Cardiac fibroblast (primary cell): ENCODE measurements at regions not wholly inside any gene's neighbourhood (a gene's known extent, or its start where the extent isn't known, plus 50 kb on each side); places are given as distances from the start of the nearest gene placed in this dataset.
"Not testable (repeated sequence)": the region's sequence is repeated elsewhere in the genome, so short reads cannot be mapped to it uniquely, and the experiment has no call there.

Source experiments
- DNase-seq, 2 donors: peaks; one replicate each; pipeline versions ENCODE4 v3.0.0 to v3.0.0-alpha.2; 2010; ENCODE audit warnings: low read depth in 2 of 2
- H3K4me3 ChIP-seq, 2 donors: replicated peaks in 1 of 2; 1 replicate in 1 of 2; 2 replicates in 1 of 2; pipeline ENCODE4 v1.5.1; 2011; ENCODE audit warnings: low read depth in 2 of 2, low read length in 2 of 2, mild to moderate bottlenecking in 2 of 2, moderate library complexity in 1 of 2
- CTCF ChIP-seq: IDR thresholded peaks from one replicate; pipeline ENCODE4 v1.5.1; 2011; ENCODE audit warnings: low read depth, mild to moderate bottlenecking, low read length, inconsistent platforms

- H3K4me3 ChIP-seq: no peak overlapping the region
- no peak for TF ChIP-seq CTCF
- no peak for DNase-seq
Measured at GRCh38 chr5:126677121-126677520, 76.4 kb downstream of the PHAX start.

GRCh38 chr5:126680191-126680817 lies 79.6 kb downstream of the PHAX start:
- peak; percentile 20 to 42 for DNase-seq
- TF ChIP-seq CTCF: no peak

GRCh38 chr5:126681314-126681713 lies 80.6 kb downstream of the PHAX start:
- not testable (repeated sequence) for DNase-seq, H3K4me3 ChIP-seq

More at GRCh38 chr5:126680191-126680817, 79.6 kb downstream of the PHAX start:
- no peak overlapping the region for H3K4me3 ChIP-seq

DNA sequence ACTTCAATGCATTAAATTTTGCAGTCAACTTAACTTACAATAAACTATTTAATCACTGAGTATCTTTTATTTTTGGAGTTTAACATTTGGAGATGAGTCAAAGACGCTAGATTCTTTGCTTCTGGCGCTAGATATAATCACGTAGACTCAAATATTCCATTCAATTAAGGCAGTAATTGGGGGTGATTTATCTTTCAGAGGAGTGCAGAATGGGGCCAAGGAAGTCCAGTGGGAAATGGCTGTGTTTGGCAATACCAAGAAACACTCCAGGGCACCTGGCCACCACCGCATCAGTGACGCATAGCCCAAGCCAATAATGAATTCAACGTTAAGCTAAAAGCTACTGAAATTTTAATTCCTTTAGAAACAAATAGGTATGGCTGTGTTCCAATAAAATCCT lies 81.2 kb downstream of the PHAX start:
- no peak for TF ChIP-seq CTCF
- DNase-seq: no peak

GRCh38 chr5:126682856-126683255 lies 82.1 kb downstream of the PHAX start:
- no peak for DNase-seq
- H3K4me3 ChIP-seq: no peak overlapping the region
- TF ChIP-seq CTCF: no peak

More for the DNA sequence above, 81.2 kb downstream of the PHAX start:
- no peak overlapping the region for H3K4me3 ChIP-seq

- no peak for DNase-seq
- TF ChIP-seq CTCF: no peak
- no peak overlapping the region for H3K4me3 ChIP-seq
Measured at GRCh38 chr5:126683912-126684311, 83.2 kb downstream of the PHAX start.

DNA sequence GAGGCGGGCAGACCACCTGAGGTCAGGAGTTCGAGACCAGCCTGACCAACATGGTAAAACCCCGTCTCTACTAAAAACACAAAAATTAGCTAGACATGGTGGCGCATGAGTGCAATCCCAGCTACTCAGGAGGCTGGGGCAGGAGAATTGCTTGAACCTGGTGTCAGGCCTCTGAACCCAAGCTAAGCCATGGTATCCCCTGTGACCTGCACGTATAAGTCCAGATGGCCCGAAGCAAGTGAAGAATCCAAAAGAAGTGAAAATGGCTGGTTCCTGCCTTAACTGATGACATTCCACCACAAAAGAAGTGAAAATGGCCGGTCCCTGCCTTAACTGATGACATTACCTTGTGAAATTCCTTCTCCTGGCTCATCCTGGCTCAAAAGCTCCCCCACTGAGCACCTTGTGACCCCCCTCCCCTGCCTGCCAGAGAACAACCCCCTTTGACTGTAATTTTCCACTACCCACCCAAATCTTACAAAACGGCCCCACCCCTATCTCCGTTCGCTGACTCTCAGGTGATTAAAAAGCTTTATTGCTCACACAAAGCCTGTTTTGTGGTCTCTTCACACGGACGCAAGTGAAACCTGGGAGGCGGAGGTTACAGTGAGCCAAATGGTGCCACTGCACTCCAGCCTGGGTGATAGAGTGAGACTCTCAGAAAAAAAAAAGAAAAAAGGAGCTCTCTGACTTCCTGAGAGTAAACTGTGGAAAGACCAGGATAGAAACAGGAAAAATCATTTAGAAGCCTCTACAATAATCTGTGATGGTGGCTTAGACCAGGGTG lies 84.1 kb downstream of the PHAX start:
- H3K4me3 ChIP-seq, DNase-seq: not testable (repeated sequence)
